Tibial artery (tissue), 4 donors: ENCODE measurements at regions not wholly inside any gene's neighbourhood (a gene's known extent, or its start where the extent isn't known, plus 50 kb on each side); places are given as distances from the start of the nearest gene placed in this dataset.

Experiments used
- DNase-seq, 2 donors: peaks; one replicate each; pipeline ENCODE4 v3.0.0-alpha.2; 2019
- H3K27ac ChIP-seq, 2 donors: fragments of 200-600 bp; sonication (generic) in 1 of 2; 1 replicate in 1 of 2; 2 replicates in 1 of 2; pipeline ENCODE4 v1.5.1; 2018 to 2019; ENCODE audit warnings: mild to moderate bottlenecking in 1 of 2
- H3K27me3 ChIP-seq, 2 donors: fragments of 200-600 bp; sonication (generic) in 1 of 2; one replicate each; pipeline versions ENCODE4 v1.5.1 to v1.6.0; 2016 to 2019
- H3K36me3 ChIP-seq, 3 donors: fragments of 200-600 bp; sonication (generic) in 2 of 3; one replicate each; pipeline ENCODE4 v1.5.1; 2016 to 2019; ENCODE audit warnings: mild to moderate bottlenecking in 2 of 3
- H3K4me1 ChIP-seq, 4 donors: fragments of 200-600 bp; sonication (generic) in 2 of 4; 1 replicate in 3 of 4; 2 replicates in 1 of 4; pipeline ENCODE4 v1.5.1; 2016 to 2019
- H3K4me3 ChIP-seq, 2 donors: fragments of 200-600 bp; sonication (generic) in 1 of 2; 1 replicate in 1 of 2; 2 replicates in 1 of 2; pipeline ENCODE4 v1.5.1; 2018 to 2019; ENCODE audit warnings: mild to moderate bottlenecking in 2 of 2
- H3K9me3 ChIP-seq, 3 donors: fragments of 200-600 bp; sonication (generic) in 1 of 3; one replicate each; pipeline ENCODE4 v1.5.1; 2016 to 2019
- intact Hi-C: fragments of 100-400 bp; cut with DNase I; formaldehyde crosslinking; loops from one replicate; pipeline ENCODE4 v1.15.0; 2023; ENCODE audit warnings: low total_unique reads
- TF ChIP-seq, protein P1 (sequence below), 2 experiments: fragments of 200-600 bp in 1 of 2; fragments of 450-650 bp in 1 of 2; IDR thresholded peaks; one replicate each; pipeline ENCODE4 v1.5.1; 2017 to 2019; ENCODE audit warnings: antibody characterized with exemption in 2 of 2, mild to moderate bottlenecking in 1 of 2, moderate library complexity in 1 of 2

DNA sequence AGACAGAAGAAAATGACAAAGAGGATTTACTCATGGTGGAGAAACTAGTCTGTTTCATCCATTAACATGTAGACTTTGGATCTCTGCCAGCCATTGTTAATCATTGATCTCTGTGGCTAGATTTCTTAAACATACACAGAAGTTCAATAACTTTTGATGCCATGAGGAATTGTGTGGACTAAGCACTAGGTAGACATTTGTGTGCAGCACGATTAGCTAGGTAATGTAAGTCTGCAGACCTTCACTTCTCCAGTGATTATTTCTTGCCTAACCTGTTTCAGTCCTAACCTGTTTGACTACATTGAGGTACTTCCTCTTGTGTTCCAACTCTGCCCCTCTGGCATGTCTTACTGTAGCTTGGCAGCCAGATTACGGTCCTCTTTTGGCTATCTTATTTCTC, 928.5 kb upstream of the ROBO1 start:
- Histone ChIP-seq H3K4me3 (no peak overlapping the region), H3K4me1 (no peaks in the 10 kb centered on the region), H3K9me3 (no peaks in the 10 kb centered on the region), H3K27me3 (no peaks in the 10 kb centered on the region), H3K27ac (no peak overlapping the region), H3K36me3 (no peaks in the 10 kb centered on the region)
- intact Hi-C loops: no loop called here
- TF ChIP-seq, protein P1, sequence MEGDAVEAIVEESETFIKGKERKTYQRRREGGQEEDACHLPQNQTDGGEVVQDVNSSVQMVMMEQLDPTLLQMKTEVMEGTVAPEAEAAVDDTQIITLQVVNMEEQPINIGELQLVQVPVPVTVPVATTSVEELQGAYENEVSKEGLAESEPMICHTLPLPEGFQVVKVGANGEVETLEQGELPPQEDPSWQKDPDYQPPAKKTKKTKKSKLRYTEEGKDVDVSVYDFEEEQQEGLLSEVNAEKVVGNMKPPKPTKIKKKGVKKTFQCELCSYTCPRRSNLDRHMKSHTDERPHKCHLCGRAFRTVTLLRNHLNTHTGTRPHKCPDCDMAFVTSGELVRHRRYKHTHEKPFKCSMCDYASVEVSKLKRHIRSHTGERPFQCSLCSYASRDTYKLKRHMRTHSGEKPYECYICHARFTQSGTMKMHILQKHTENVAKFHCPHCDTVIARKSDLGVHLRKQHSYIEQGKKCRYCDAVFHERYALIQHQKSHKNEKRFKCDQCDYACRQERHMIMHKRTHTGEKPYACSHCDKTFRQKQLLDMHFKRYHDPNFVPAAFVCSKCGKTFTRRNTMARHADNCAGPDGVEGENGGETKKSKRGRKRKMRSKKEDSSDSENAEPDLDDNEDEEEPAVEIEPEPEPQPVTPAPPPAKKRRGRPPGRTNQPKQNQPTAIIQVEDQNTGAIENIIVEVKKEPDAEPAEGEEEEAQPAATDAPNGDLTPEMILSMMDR (IDR thresholded peaks at IDR 0.05): no peak
- no peak for DNase-seq

DNA sequence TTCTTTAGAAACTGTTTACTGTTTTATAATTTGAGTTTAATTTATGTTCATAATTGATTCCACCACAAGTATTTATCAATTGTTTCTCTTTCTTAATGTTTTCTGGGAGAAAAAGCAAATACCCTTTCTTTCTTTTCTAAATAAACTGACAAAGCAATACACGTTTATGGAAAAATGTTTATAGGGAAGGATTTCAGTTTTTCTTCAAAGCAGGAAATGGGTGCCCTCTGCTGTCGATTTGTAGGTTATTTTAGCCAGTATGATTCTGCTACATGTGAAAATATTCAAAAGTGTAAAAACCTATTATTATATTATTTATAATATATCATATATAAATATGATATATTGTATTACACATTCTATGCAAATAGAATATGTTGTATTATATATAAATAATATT, 921.0 kb upstream of the ROBO1 start:
- no peak overlapping the region for H3K4me3 ChIP-seq
- H3K27ac ChIP-seq: no peak overlapping the region
- H3K9me3 ChIP-seq: no peaks in the 10 kb centered on the region
- DNase-seq: no peak
- H3K36me3 ChIP-seq: no peaks in the 10 kb centered on the region
- no peaks in the 10 kb centered on the region for H3K4me1 ChIP-seq
- intact Hi-C loops: no loop called here
- no peaks in the 10 kb centered on the region for H3K27me3 ChIP-seq
- TF ChIP-seq, protein P1 (IDR thresholded peaks at IDR 0.05): peak in 1 of 2 experiments; percentile 15

DNA sequence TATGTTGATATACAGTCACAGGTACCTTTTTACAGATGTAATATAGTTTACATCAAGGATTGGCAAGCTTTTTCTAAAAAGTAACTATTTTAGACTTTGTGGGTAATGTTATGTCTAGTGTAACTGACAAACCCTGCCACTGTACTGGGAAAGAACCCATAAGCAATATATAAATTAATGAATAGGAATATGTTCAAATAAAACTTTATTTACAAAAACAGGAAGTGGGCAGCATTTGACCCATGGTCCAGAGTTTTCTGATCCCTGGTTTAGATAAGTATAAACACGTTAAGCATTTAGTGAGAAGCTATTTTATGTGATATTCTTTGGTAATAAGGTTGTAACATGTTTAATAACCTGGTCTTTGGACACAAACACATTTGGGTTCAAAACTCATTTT, 915.2 kb upstream of the ROBO1 start:
- TF ChIP-seq, protein P1 (IDR thresholded peaks at IDR 0.05): no peak
- no peak for DNase-seq
- Histone ChIP-seq H3K27ac (no peak overlapping the region), H3K36me3 (no peaks in the 10 kb centered on the region), H3K9me3 (no peaks in the 10 kb centered on the region), H3K27me3 (no peaks in the 10 kb centered on the region), H3K4me1 (no peaks in the 10 kb centered on the region), H3K4me3 (no peak overlapping the region)
- intact Hi-C loops: no loop called here

DNA sequence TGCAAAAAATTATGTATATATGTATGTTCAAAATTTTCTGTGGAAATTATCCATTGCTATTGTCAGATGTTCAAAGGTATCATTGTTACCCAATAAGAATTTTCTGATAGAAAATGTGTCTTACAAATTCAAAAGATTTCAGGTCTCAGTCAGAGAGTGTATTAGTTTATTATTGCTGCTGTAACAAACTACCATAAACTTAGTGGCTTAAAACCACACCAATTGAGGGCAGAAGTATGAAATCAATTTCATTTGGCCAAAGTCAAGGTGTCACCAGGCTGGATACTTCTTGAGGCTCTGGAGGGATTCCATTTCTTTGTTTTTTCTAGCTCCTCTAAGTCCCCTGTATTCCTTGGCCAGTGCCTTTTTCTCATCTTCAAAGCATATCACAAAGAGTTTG, 914.4 kb upstream of the ROBO1 start:
- DNase-seq: no peak
- TF ChIP-seq, protein P1 (IDR thresholded peaks at IDR 0.05): no peak
- Histone ChIP-seq H3K9me3 (no peaks in the 10 kb centered on the region), H3K27ac (no peak overlapping the region), H3K4me3 (no peak overlapping the region), H3K4me1 (no peaks in the 10 kb centered on the region), H3K36me3 (no peaks in the 10 kb centered on the region), H3K27me3 (no peaks in the 10 kb centered on the region)
- intact Hi-C loops: no loop called here

DNA sequence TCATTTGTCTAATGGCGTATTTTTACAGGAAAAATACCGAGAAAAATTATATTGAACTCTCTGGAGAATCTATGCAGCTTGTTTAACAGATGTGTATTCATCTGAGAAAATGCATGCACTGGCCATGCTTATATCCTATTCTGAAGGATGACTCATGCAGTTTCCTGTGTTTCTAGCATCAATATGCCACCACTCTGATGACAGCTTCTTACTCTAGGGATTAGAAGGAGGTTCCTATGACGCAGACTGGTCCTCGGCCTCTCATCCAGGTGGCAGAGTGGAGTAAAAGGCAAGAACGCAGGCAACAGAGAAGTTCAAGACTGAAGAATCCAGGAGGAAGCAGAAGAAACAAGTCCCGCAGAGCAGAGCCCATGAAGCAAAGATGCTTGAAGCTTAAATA, 910.0 kb upstream of the ROBO1 start:
- H3K27me3 ChIP-seq: no peaks in the 10 kb centered on the region
- H3K4me1 ChIP-seq: no peaks in the 10 kb centered on the region
- no peak overlapping the region for H3K27ac ChIP-seq
- H3K36me3 ChIP-seq: no peaks in the 10 kb centered on the region
- no peak for DNase-seq
- H3K9me3 ChIP-seq: no peaks in the 10 kb centered on the region
- TF ChIP-seq, protein P1 (IDR thresholded peaks at IDR 0.05): no peak
- intact Hi-C loops: no loop called here
- no peak overlapping the region for H3K4me3 ChIP-seq

DNA sequence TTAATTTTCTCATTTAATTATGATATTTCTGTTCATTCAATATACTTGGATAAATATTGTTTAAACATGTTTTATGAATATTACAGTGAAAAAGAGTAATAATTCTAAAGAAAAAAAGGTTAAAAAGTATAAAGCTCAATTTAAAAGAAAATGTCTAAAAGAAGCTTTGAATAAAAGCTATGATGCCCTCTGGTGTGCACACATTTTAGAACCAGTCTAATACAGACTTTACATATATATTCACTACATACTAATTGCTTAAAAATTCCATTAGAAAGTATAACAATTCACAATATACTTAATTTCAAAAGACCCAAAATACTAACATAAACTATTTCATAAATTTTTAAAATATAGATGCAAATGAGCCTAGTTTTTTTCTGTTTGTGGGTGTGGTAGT, 909.1 kb upstream of the ROBO1 start:
- H3K27ac ChIP-seq: no peak overlapping the region
- DNase-seq: no peak
- H3K4me1 ChIP-seq: no peaks in the 10 kb centered on the region
- TF ChIP-seq, protein P1 (IDR thresholded peaks at IDR 0.05): no peak
- no peaks in the 10 kb centered on the region for H3K27me3 ChIP-seq
- no peaks in the 10 kb centered on the region for H3K9me3 ChIP-seq
- H3K36me3 ChIP-seq: no peaks in the 10 kb centered on the region
- intact Hi-C loops: no loop called here
- no peak overlapping the region for H3K4me3 ChIP-seq
